ENCODE measurements at regions not wholly inside any gene's neighbourhood (a gene's known extent, or its start where the extent isn't known, plus 50 kb on each side); places are given as distances from the start of the nearest gene placed in this dataset.

DNA sequence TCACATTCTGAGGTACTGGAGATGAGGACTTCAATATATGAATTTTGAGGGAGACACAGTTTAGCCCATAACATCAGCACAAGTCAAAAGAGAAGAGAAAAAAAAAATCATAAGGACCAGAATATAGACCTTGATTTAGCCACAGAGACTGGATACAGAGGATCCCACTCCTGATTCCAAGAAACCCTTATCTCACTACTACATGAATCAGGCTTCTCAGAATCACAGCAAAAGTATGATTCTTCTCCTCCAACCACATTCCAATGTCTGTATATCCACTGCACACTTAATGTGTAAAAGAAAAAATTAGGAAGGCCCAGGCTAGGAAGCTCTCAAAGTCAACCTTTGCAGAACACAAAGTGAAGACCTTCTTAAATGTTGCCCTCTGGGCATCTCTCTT, 610.9 kb downstream of the DTWD2 start:
- Histone ChIP-seq H3K79me1 (ENCODE audit: low read depth, low read length) (no peaks in the 10 kb centered on the region), H3K27me3 (ENCODE audit: control insufficient read depth in 3 of 3, insufficient read depth in 3 of 3, low read depth in 1 of 3, low read length in 3 of 3) (no peaks in the 10 kb centered on the region), H3K4me1 (ENCODE audit: control insufficient read depth in 2 of 2, insufficient read depth in 1 of 2, low read depth in 1 of 2, low read length in 2 of 2) (no peaks in the 10 kb centered on the region), H2BK120ac (ENCODE audit: low read depth, low read length) (no peak overlapping the region), H3K27ac (replicated peaks; ENCODE audit: low read length) (no peak overlapping the region), H3K23ac (ENCODE audit: low read depth, low read length, poor library complexity) (no peak overlapping the region), H2BK12ac (ENCODE audit: low read length) (no peak overlapping the region), H2AFZ (ENCODE audit: low read length) (no peak overlapping the region), H3K36me3 (replicated peaks in 1 of 2; ENCODE audit: control insufficient read depth in 2 of 2, insufficient read depth in 2 of 2, low read length in 2 of 2) (no peaks in the 10 kb centered on the region), H3K9ac (ENCODE audit: low read depth, low read length, poor library complexity) (no peak overlapping the region), H2AK5ac (ENCODE audit: low read depth, low read length) (no peak overlapping the region), H2BK5ac (ENCODE audit: low read length) (no peak overlapping the region), H4K91ac (ENCODE audit: low read depth, low read length, poor library complexity) (no peak overlapping the region), H4K8ac (ENCODE audit: low read depth, low read length) (no peak overlapping the region), H3K9me3 (replicated peaks in 1 of 2; ENCODE audit: control insufficient read depth in 2 of 2, insufficient read depth in 1 of 2, low read depth in 1 of 2, low read length in 2 of 2) (no peaks in the 10 kb centered on the region), H2BK15ac (ENCODE audit: low read length) (no peak overlapping the region), H3K4me2 (ENCODE audit: insufficient read depth, low read length, poor library complexity, severe bottlenecking) (no peak overlapping the region), H3K4ac (ENCODE audit: low read length) (no peak overlapping the region), H3K14ac (ENCODE audit: low read length) (no peak overlapping the region), H3K4me3 (ENCODE audit: low read length in 2 of 2) (no peak overlapping the region), H3K18ac (ENCODE audit: low read length) (no peak overlapping the region)
- DNase-seq (ENCODE audit: low spot score): no peak

DNA sequence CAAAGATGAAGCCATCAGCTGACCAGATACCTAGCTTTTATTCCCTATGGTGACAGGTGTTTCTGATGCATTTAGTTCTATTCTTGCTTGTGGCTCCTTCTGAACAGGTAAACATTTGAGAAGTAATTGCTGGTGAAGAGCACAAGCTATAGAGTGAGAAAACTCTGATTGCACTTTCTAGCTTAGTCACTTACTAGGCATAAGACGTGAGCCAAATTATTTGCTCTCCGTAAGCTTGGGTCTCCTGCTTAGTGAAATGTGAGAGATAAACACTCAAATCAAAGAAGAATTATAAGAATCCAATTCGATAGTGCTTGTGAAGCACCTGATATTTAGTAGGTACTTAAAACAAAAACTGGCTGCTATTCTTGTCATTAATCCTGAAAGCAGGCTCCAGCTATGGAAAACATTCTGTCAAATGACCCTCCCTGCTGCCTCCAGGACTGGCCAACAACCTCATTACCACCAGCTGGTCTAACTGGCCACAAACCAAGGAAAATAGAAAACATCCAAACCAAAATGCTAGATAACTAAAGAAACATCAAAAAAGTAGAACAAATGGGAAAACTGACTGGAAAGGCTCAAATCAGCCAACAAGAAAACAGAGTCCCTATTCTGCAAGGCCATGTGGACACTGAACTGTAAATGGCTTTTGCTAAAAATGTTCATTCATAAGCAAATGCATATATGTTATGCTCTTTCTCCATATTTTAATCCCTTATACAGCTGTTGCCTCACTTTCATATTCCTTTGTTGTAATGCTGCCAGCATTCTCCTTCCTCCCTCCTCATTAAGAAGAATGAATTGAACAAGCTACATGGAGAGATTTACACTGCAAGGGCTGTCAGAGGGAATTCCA, 616.1 kb downstream of the DTWD2 start:
- no peak overlapping the region for H3K27ac ChIP-seq (replicated peaks; ENCODE audit: low read length)
- H4K8ac ChIP-seq (ENCODE audit: low read depth, low read length): no peak overlapping the region
- no peak overlapping the region for H3K23ac ChIP-seq (ENCODE audit: low read depth, low read length, poor library complexity)
- no peaks in the 10 kb centered on the region for H3K79me1 ChIP-seq (ENCODE audit: low read depth, low read length)
- no peak overlapping the region for H2AFZ ChIP-seq (ENCODE audit: low read length)
- H2BK5ac ChIP-seq (ENCODE audit: low read length): no peak overlapping the region
- no peak overlapping the region for H3K4me3 ChIP-seq (ENCODE audit: low read length in 2 of 2)
- no peak overlapping the region for H3K14ac ChIP-seq (ENCODE audit: low read length)
- no peak overlapping the region for H2AK5ac ChIP-seq (ENCODE audit: low read depth, low read length)
- H2BK12ac ChIP-seq (ENCODE audit: low read length): no peak overlapping the region
- H3K18ac ChIP-seq (ENCODE audit: low read length): no peak overlapping the region
- no peaks in the 10 kb centered on the region for H3K36me3 ChIP-seq (replicated peaks in 1 of 2; ENCODE audit: control insufficient read depth in 2 of 2, insufficient read depth in 2 of 2, low read length in 2 of 2)
- no peak overlapping the region for H3K4me2 ChIP-seq (ENCODE audit: insufficient read depth, low read length, poor library complexity, severe bottlenecking)
- H3K4ac ChIP-seq (ENCODE audit: low read length): no peak overlapping the region
- WGBS, 2 donors (ENCODE audit: extremely low coverage in 2 of 2, insufficient read length in 2 of 2, insufficient replicate concordance in 1 of 2): no CpG with 5 or more reads among the region's 3 CpGs
- no peaks in the 10 kb centered on the region for H3K27me3 ChIP-seq (ENCODE audit: control insufficient read depth in 3 of 3, insufficient read depth in 3 of 3, low read depth in 1 of 3, low read length in 3 of 3)
- no peak for DNase-seq (ENCODE audit: low spot score)
- H4K91ac ChIP-seq (ENCODE audit: low read depth, low read length, poor library complexity): no peak overlapping the region
- H3K4me1 ChIP-seq (ENCODE audit: control insufficient read depth in 2 of 2, insufficient read depth in 1 of 2, low read depth in 1 of 2, low read length in 2 of 2): no peaks in the 10 kb centered on the region
- no peak overlapping the region for H2BK120ac ChIP-seq (ENCODE audit: low read depth, low read length)
- no peaks in the 10 kb centered on the region for H3K9me3 ChIP-seq (replicated peaks in 1 of 2; ENCODE audit: control insufficient read depth in 2 of 2, insufficient read depth in 1 of 2, low read depth in 1 of 2, low read length in 2 of 2)
- no peak overlapping the region for H2BK15ac ChIP-seq (ENCODE audit: low read length)
- H3K9ac ChIP-seq (ENCODE audit: low read depth, low read length, poor library complexity): no peak overlapping the region

DNA sequence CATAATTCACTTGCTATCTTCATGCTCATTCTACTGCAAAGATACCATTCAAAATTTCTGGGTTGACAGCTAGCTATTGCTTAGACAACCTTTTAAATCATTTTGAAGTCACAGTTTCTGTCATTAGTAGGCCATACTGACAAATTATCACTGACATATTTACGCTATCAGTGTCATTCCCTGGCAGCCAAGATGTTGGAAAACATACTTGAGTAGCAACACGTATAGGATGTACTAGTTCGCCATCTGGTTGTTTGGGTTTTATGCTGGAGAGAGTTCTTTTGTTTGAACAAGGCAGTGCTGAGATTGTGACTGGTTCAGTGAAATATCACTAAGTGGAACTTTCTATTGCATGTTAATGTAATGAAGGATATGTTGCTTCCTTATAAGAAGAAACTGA, 621.9 kb downstream of the DTWD2 start:
- Histone ChIP-seq H3K79me1 (ENCODE audit: low read depth, low read length) (no peaks in the 10 kb centered on the region), H2BK15ac (ENCODE audit: low read length) (no peak overlapping the region), H3K27ac (replicated peaks; ENCODE audit: low read length) (no peak overlapping the region), H3K36me3 (replicated peaks in 1 of 2; ENCODE audit: control insufficient read depth in 2 of 2, insufficient read depth in 2 of 2, low read length in 2 of 2) (no peaks in the 10 kb centered on the region), H2AFZ (ENCODE audit: low read length) (no peak overlapping the region), H3K9ac (ENCODE audit: low read depth, low read length, poor library complexity) (no peak overlapping the region), H3K9me3 (replicated peaks in 1 of 2; ENCODE audit: control insufficient read depth in 2 of 2, insufficient read depth in 1 of 2, low read depth in 1 of 2, low read length in 2 of 2) (no peaks in the 10 kb centered on the region), H4K91ac (ENCODE audit: low read depth, low read length, poor library complexity) (no peak overlapping the region), H3K4me2 (ENCODE audit: insufficient read depth, low read length, poor library complexity, severe bottlenecking) (no peak overlapping the region), H3K4ac (ENCODE audit: low read length) (no peak overlapping the region), H3K4me3 (ENCODE audit: low read length in 2 of 2) (no peak overlapping the region), H2BK5ac (ENCODE audit: low read length) (no peak overlapping the region), H2AK5ac (ENCODE audit: low read depth, low read length) (no peak overlapping the region), H3K14ac (ENCODE audit: low read length) (no peak overlapping the region), H4K8ac (ENCODE audit: low read depth, low read length) (no peak overlapping the region), H3K27me3 (ENCODE audit: control insufficient read depth in 3 of 3, insufficient read depth in 3 of 3, low read depth in 1 of 3, low read length in 3 of 3) (no peaks in the 10 kb centered on the region), H3K4me1 (ENCODE audit: control insufficient read depth in 2 of 2, insufficient read depth in 1 of 2, low read depth in 1 of 2, low read length in 2 of 2) (peaks cover 0 to 2% of the 10 kb centered on the region in 2 donors), H2BK120ac (ENCODE audit: low read depth, low read length) (no peak overlapping the region), H2BK12ac (ENCODE audit: low read length) (no peak overlapping the region), H3K18ac (ENCODE audit: low read length) (no peak overlapping the region), H3K23ac (ENCODE audit: low read depth, low read length, poor library complexity) (no peak overlapping the region)
- no CpG with 5 or more reads among the region's 3 CpGs for WGBS, 2 donors (ENCODE audit: extremely low coverage in 2 of 2, insufficient read length in 2 of 2, insufficient replicate concordance in 1 of 2)
- no peak for DNase-seq (ENCODE audit: low spot score)

- Histone ChIP-seq H3K4ac (ENCODE audit: low read length) (no peak overlapping the region), H3K36me3 (replicated peaks in 1 of 2; ENCODE audit: control insufficient read depth in 2 of 2, insufficient read depth in 2 of 2, low read length in 2 of 2) (no peaks in the 10 kb centered on the region), H3K14ac (ENCODE audit: low read length) (no peak overlapping the region), H3K4me3 (ENCODE audit: low read length in 2 of 2) (no peak overlapping the region), H3K79me1 (ENCODE audit: low read depth, low read length) (no peaks in the 10 kb centered on the region), H2AFZ (ENCODE audit: low read length) (no peak overlapping the region), H3K27me3 (ENCODE audit: control insufficient read depth in 3 of 3, insufficient read depth in 3 of 3, low read depth in 1 of 3, low read length in 3 of 3) (no peaks in the 10 kb centered on the region), H3K4me1 (ENCODE audit: control insufficient read depth in 2 of 2, insufficient read depth in 1 of 2, low read depth in 1 of 2, low read length in 2 of 2) (peaks cover 0 to 2% of the 10 kb centered on the region in 2 donors), H2BK12ac (ENCODE audit: low read length) (no peak overlapping the region), H3K23ac (ENCODE audit: low read depth, low read length, poor library complexity) (no peak overlapping the region), H3K4me2 (ENCODE audit: insufficient read depth, low read length, poor library complexity, severe bottlenecking) (no peak overlapping the region), H2BK15ac (ENCODE audit: low read length) (no peak overlapping the region), H3K18ac (ENCODE audit: low read length) (no peak overlapping the region), H2AK5ac (ENCODE audit: low read depth, low read length) (no peak overlapping the region), H2BK120ac (ENCODE audit: low read depth, low read length) (no peak overlapping the region), H3K9ac (ENCODE audit: low read depth, low read length, poor library complexity) (no peak overlapping the region), H3K9me3 (replicated peaks in 1 of 2; ENCODE audit: control insufficient read depth in 2 of 2, insufficient read depth in 1 of 2, low read depth in 1 of 2, low read length in 2 of 2) (no peaks in the 10 kb centered on the region), H3K27ac (replicated peaks; ENCODE audit: low read length) (no peak overlapping the region), H2BK5ac (ENCODE audit: low read length) (no peak overlapping the region), H4K8ac (ENCODE audit: low read depth, low read length) (no peak overlapping the region), H4K91ac (ENCODE audit: low read depth, low read length, poor library complexity) (no peak overlapping the region)
- no CpG with 5 or more reads among the region's 4 CpGs for WGBS, 2 donors (ENCODE audit: extremely low coverage in 2 of 2, insufficient read length in 2 of 2, insufficient replicate concordance in 1 of 2)
- DNase-seq (ENCODE audit: low spot score): no peak
Measured at GRCh38 chr5:118365718-118366117, 622.6 kb downstream of the DTWD2 start.

Data from neuronal stem cell (in vitro differentiated cells).